NK-92 (cell line): ENCODE measurements at regions not wholly inside any gene's neighbourhood (a gene's known extent, or its start where the extent isn't known, plus 50 kb on each side); places are given as distances from the start of the nearest gene placed in this dataset.
"Not testable (repeated sequence)": the region's sequence is repeated elsewhere in the genome, so short reads cannot be mapped to it uniquely, and the experiment has no call there.

Experiments
- DNase-seq: peaks from one replicate; lab custom pipeline; 2025; ENCODE audit not compliant: unreplicated experiment; lab: John Stamatoyannopoulos, UW

- DNase-seq: no peak
Observed at GRCh38 chr9:38342532-38342931, 50.0 kb upstream of the ALDH1B1 start.

DNA sequence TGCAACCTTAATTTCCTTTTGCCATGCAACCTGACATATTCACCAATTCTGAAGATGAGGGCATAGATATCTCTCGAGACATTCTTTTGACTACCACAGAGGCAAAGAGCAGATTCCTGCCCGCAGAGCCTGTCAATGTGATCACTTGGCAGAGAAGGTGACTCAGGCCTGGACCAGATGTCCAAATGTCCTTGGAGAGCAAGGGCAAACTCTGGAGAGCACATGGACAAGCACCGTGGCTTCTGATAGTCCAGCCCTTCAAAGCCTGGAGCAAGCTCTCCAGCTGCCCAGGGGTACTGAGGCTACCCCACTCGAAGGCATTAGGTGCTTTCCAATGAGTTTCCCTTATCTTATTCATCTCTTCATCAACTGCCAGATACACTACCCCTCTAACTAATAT, 50.4 kb upstream of the ALDH1B1 start:
- DNase-seq: no peak

DNA sequence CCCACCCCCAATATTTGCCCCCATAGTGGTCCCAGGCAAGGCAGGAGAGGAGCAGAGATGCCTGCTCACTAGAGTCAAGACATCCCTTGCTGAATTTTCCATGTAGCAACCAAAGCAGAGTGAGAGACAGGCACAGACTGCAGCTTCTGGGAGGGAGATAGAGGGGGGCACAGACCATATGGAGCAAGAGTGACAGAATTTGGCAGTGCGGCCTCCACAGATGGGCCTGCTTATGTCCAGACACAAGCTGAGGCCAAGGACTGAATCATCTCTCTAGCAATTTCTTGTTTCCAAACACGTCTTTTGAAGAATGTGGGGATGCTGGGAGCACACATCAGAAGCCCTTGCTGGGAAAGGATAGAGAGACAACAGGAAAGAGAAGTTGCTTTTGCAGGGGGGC, 53.0 kb upstream of the ALDH1B1 start:
- no peak for DNase-seq

- DNase-seq: no peak
Observed at GRCh38 chr9:38339087-38339486, 53.4 kb upstream of the ALDH1B1 start.

DNA sequence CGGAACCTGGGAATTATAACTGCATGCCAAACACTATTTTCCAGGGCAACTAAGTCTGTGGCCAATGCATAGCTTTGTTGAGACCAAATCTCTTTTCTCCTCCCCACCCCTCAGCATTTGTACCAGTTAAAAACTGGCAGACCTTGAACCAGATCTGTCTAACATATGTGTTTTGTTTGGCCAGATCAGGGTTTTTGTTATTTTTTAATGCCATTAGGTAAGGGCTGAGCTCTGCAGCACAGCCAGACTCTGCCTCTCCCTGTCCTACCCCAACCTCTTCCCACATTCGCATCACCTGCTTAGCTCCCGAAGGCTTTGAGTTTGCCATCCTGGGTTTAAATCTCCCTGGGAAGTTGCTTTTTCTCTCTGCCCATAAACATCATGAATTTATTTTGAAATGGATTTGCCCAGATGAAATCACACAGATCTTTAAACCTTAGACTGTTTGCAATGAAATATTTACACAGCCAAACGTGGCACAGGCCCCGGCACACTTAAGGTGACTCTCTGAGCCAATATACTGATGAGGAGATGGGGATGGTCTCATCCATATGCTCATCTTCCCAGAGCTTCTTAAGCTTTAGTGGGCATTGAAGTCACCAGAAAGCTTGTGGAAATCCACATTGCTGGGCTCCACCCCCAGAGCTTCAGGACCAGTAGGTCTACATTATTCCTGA, 54.0 kb upstream of the ALDH1B1 start:
- no peak for DNase-seq

DNA sequence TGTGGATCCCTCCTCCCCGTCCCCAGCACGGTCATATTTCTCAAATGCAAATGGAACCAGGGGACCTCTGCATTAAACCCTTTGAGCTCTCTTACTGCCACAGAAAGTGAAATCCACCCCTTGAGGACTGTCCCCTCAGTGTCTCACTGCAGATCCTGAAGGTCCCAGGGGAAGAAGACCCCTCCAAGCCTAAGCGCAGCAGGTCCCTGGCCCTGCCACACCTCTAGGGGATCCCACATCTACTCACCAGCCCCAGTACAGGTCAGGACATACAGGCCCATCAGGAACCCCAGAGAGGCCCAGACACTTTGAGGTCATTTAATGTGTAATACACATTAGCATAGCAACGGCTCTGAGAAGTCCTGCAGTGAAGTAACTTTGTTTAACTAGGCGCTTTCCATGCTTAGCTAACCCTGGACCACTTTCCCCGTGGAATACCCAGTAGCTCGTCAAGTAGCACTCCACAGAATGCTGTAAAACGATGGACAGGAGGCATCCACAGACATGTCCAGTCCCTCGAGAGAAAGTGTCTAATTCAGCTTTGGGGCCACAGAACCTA, 54.7 kb upstream of the ALDH1B1 start:
- DNase-seq: no peak

DNA sequence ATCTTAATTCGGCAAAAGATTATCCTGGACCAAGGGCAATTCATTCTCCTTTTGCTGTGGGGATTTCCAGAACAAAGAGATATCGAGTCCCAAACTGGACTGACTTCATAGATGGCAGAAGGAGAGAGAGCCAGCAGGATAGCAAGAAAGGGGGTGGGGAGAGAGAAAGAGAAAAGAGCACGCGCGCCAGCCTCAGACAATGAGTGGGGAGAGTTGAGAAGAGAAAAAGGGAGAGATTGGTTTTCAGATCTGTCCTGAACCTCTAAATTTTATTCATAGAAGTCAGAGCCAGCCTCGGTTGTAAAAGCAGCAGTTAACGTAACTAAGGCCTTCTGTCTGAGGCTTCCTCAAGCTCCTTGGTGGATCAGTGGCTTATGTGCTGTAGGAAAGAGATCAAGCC, 55.3 kb upstream of the ALDH1B1 start:
- DNase-seq: no peak

- DNase-seq: no peak
Observed at GRCh38 chr9:38336341-38336740, 56.2 kb upstream of the ALDH1B1 start.

- no peak for DNase-seq
Observed at GRCh38 chr9:38335686-38336085, 56.8 kb upstream of the ALDH1B1 start.

- no peak for DNase-seq
Observed at GRCh38 chr9:38334234-38334633, 58.3 kb upstream of the ALDH1B1 start.

- no peak for DNase-seq
Observed at GRCh38 chr9:38333047-38333446, 59.5 kb upstream of the ALDH1B1 start.

DNA sequence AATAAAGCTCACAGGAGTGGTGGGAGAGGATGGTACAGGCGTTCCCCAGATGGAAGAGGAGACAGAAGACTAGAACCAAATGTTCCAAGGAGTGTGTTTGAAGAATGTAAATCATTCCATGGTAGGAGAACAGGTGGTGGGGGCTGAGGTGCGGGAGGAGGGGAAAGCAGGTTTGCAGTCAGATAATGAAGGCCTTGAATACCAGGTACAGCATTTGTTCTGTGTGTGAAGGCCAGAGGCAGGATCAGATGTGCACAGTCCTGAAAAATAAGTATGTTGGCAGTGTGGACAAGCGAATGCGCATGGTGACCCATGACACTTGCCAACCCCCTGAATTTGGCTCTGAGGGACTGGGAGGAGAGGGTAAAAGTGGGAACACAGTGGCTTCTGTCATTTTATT, 59.9 kb upstream of the ALDH1B1 start:
- DNase-seq: no peak

DNA sequence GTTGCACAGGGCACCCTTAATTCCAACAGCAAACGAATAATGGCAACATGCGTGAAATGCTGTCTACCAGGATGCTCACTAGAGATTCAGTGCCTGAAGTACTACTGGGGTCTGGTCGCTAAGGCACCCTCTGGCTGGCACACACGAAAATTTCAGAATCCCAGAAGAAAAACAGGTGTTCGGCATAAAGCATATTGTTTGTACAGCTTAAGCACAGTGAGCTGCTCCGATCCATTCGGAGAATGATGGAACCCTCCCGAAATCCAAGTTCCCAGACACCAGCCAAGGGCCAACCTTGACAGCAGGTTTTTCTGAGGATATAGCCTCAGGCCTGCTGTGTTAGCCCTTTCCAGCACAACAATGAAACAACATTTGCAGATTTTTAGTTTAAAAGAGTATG, 61.4 kb upstream of the ALDH1B1 start:
- DNase-seq: no peak

DNA sequence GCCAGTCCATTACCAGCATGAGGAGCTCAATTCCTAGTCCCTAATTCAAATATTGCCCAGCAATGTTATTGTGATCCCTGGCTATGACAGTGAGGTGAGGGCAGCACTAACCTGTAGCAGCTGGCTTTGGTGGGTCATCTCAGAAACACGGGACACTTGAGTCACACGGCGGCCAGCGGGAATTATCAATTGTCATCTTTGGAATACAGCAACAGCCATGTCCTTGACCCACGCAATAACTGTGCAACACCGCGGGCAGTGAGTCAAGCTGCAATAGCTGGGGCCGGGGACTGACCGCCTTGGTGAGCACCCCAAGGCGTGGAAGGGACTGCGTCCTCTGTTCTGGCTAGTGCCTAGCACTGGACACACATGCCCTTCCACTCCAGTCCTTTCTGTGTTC, 62.5 kb upstream of the ALDH1B1 start:
- no peak for DNase-seq

DNA sequence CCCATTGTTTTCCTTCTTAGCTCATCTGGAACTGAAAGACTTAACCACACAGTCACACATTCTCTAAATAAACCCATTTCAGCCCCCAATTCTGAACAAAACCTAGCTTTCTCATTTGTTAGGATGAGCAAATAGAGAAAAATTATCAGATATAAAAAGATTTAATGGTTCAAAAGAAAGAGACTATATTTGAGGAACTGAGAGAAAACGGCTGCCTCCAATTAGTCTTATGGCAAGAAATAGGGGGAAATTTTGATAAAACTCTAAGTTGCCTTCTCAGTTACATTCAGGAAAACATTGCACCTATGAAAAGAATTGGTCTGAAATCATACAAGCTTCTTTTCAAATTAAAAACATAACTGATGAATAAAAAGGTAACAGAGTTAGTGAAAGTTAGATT, 63.7 kb upstream of the ALDH1B1 start:
- DNase-seq: no peak

DNA sequence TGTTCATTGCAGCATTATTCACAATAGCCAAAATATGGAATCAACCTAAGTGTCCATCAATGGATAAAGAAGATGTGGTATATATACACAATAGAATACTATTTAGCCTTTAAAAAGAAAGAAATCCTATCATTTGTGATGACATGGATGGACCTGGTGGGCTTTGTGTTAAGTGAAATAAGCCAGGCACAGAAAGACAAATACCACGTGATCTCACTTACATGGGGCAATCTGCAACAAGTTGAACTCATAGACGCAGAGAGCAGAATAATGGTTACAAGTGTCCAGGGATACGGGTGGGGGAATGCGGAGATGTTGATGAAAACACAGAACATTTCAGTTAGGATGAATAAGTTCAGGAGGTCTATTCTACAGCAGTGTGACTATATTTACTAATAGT, 66.4 kb upstream of the ALDH1B1 start:
- DNase-seq: no peak

DNA sequence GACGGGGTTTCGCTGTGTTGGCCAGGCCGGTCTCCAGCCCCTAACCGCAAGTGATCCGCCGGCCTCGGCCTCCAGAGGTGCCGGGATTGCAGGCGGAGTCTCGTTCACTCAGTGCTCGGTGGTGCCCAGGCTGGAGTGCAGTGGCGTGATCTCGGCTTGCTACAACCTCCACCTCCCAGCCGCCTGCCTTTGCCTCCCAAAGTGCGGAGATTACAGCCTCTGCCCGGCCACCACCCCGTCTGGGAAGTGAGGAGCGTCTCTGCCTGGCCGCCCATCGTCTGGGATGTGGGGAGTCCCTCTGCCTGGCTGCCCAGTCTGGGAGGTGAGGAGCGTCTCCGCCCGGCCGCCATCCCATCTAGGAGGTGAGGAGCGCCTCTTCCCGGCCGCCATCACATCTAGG, 68.3 kb upstream of the ALDH1B1 start:
- DNase-seq: not testable (repeated sequence)

GRCh38 chr9:38322937-38323336, 69.6 kb upstream of the ALDH1B1 start:
- no peak for DNase-seq

GRCh38 chr9:38319496-38320173, 72.9 kb upstream of the ALDH1B1 start:
- no peak for DNase-seq

DNA sequence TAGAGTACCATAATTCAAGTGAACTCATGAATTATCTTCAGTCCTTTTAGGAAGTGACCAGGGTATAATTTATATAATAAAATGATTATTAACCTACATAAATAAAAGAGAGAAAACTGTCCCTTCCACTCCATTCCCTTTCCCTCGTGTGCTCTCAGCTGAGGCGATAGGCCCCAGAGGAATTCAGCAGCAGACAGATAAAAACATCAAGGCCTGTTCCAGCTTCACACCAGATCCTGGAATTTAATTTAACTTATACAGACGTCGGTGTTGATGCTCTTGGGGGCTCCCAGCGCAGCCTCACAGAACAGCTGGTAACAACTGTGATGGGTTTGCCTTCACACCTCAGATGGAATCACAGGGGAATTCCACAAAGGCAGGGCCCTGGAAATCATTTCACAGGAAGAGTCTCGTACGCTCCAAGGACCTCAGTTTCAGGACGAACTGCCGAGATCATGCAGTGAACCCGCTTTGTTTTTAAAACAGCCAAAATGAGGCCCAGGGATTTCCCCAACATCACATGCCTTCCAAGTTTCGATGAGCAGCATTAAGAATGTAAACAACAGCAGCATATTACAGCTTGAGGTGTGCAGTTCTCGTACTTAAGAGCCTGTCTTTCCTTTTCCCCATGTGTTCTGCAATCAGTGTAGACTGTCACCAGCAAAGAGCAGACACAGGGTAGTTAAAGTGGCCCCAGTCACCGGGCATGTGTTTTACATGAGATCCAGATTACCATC, 73.6 kb upstream of the ALDH1B1 start:
- DNase-seq: no peak

DNA sequence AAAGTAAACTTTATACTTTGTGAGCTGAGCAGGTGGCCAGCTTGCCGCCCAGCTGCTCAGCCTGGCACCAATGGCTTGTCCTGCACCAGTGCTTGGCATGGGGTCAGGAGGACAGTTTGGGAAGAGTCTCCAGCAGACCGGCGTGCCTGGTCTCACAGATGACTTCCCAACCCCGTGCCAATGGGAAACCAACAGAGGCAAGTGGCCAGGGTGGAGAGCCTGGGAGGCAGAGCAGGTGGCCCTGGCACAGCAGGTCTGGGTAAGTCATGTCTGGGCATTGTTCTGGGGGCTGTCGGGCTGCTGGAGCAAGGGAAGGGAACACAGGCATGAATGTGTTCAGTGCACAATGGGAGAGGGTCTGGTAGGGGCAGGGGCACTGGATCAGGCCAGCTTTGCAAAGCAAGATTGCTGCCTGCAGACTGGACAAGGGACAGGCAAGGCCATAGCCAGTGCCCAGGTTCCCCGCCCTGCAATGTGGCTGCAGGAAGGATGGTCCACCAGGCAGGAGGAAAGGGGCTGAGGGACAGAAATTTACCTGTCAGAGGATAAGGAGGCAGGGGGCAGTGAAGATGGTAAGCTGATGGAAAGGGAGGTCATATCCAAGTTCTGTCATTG, 76.2 kb upstream of the ALDH1B1 start:
- no peak for DNase-seq
